CD4-positive, alpha-beta T cell (primary cell): ENCODE measurements at regions not wholly inside any gene's neighbourhood (a gene's known extent, or its start where the extent isn't known, plus 50 kb on each side); places are given as distances from the start of the nearest gene placed in this dataset.

Experiments used
- ATAC-seq: fragments of 200-7000 bp; cut with Tn5 transposase; one replicate; pipeline ENCODE4 v1.10.0; 2022; ENCODE audit warnings: mild to moderate bottlenecking; ENCODE audit not compliant: poor library complexity
- CTCF ChIA-PET: fragments of 350-600 bp; sonication (Branson Sonifier 250); formaldehyde crosslinking; loops from one replicate; lab custom pipeline; 2021; ENCODE audit warnings: antibody characterized with exemption, inconsistent platforms; lab: Charles Lee
- POLR2A ChIA-PET: fragments of 350-600 bp; sonication (Branson Sonifier 250); formaldehyde crosslinking; loops from one replicate; lab custom pipeline; 2021; ENCODE audit warnings: antibody characterized with exemption, inconsistent platforms; lab: Charles Lee
- DNase-seq, 14 experiments: peaks; one replicate each; pipeline ENCODE4 v3.0.0-alpha.2; 2013 to 2020; ENCODE audit warnings: mixed read lengths in 2 of 14
- H3K27ac ChIP-seq, 2 donors: one replicate each; pipeline versions ENCODE4 v1.5.1 to v1.7.0; 2013; ENCODE audit warnings: low read length in 2 of 2, low read depth in 1 of 2, mild to moderate bottlenecking in 1 of 2
- H3K27me3 ChIP-seq, 2 experiments: 1 replicate in 1 of 2; 2 replicates in 1 of 2; pipeline versions ENCODE4 v1.6.1 to v1.7.0; 2013; ENCODE audit warnings: low read length in 2 of 2, control low read depth in 1 of 2, mild to moderate bottlenecking in 1 of 2, moderate library complexity in 1 of 2; ENCODE audit not compliant: insufficient read depth in 2 of 2, control insufficient read depth in 1 of 2
- H3K36me3 ChIP-seq: one replicate; pipeline ENCODE4 v1.6.1; 2013; ENCODE audit warnings: low read length, control low read depth; ENCODE audit not compliant: insufficient read depth
- H3K4me1 ChIP-seq: one replicate; pipeline ENCODE4 v1.6.1; 2013; ENCODE audit warnings: low read length, control low read depth; ENCODE audit not compliant: insufficient read depth
- H3K4me3 ChIP-seq: one replicate; pipeline ENCODE4 v1.5.1; 2013; ENCODE audit warnings: mild to moderate bottlenecking, low read length, moderate library complexity
- H3K9me3 ChIP-seq, 2 experiments: 1 replicate in 1 of 2; 2 replicates in 1 of 2; pipeline versions ENCODE4 v1.6.1 to v1.7.0; 2013; ENCODE audit warnings: low read length in 2 of 2, mild to moderate bottlenecking in 2 of 2, control low read depth in 1 of 2, moderate library complexity in 1 of 2; ENCODE audit not compliant: control insufficient read depth in 1 of 2, insufficient read depth in 1 of 2
- H3K27ac Mint-ChIP-seq: one replicate; pipeline ENCODE4 v1.8.0; 2020; ENCODE audit warnings: mixed read lengths
- H3K27me3 Mint-ChIP-seq: one replicate; pipeline ENCODE4 v1.8.0; 2021; ENCODE audit warnings: mixed read lengths
- H3K36me3 Mint-ChIP-seq: one replicate; pipeline ENCODE4 v1.8.0; 2021; ENCODE audit warnings: low read depth, mixed read lengths
- H3K4me1 Mint-ChIP-seq: one replicate; pipeline ENCODE4 v1.8.0; 2021; ENCODE audit warnings: low read depth, mixed read lengths
- H3K4me3 Mint-ChIP-seq: one replicate; pipeline ENCODE4 v1.8.0; 2020; ENCODE audit warnings: mild to moderate bottlenecking, mixed read lengths
- H3K9me3 Mint-ChIP-seq: one replicate; pipeline ENCODE4 v1.8.0; 2020; ENCODE audit warnings: mixed read lengths
- CTCF ChIP-seq: fragments of 200-600 bp; IDR thresholded peaks from one replicate; pipeline ENCODE4 v1.8.0; 2022; ENCODE audit warnings: antibody characterized with exemption, mild to moderate bottlenecking
- intact Hi-C, 2 experiments: fragments of 100-400 bp; cut with DNase I in 1 of 2; cut with micrococcal nuclease in 1 of 2; formaldehyde crosslinking; loops; one replicate each; pipeline versions ENCODE4 v1.15.1 to v1.9.0; 2023 to 2025; cut with DNase I, micrococcal nuclease

GRCh38 chr3:64743887-64744243 is 56.1 kb upstream of the ADAMTS9 start:
- no peaks in the 10 kb centered on the region for H3K4me1 Mint-ChIP-seq
- intact Hi-C loops, result no loop called here
- Histone ChIP-seq H3K36me3 (no peaks in the 10 kb centered on the region), H3K9me3 (peaks cover 0 to 3% of the 10 kb centered on the region in 2 experiments), H3K27me3 (no peaks in the 10 kb centered on the region), H3K27ac (no peak overlapping the region), H3K4me3 (no peak overlapping the region), H3K4me1 (no peaks in the 10 kb centered on the region)
- H3K27me3 Mint-ChIP-seq, result no peaks in the 10 kb centered on the region
- H3K4me3 Mint-ChIP-seq, result no peak overlapping the region
- no peak for ATAC-seq
- no peak for DNase-seq
- TF ChIP-seq CTCF, result no peak
- no peaks in the 10 kb centered on the region for H3K36me3 Mint-ChIP-seq
- no peaks in the 10 kb centered on the region for H3K9me3 Mint-ChIP-seq
- H3K27ac Mint-ChIP-seq, result no peak overlapping the region
- ChIA-PET CTCF (no interaction called here), POLR2A (no interaction called here)

GRCh38 chr3:64743156-64743886 is 55.5 kb upstream of the ADAMTS9 start:
- Mint-ChIP-seq H3K4me1 (no peaks in the 10 kb centered on the region), H3K4me3 (no peak overlapping the region)

GRCh38 chr3:64741341-64741740 is 53.5 kb upstream of the ADAMTS9 start:
- Mint-ChIP-seq H3K9me3 (no peaks in the 10 kb centered on the region), H3K4me3 (no peak overlapping the region), H3K4me1 (no peaks in the 10 kb centered on the region), H3K27me3 (no peaks in the 10 kb centered on the region), H3K36me3 (no peaks in the 10 kb centered on the region), H3K27ac (no peak overlapping the region)
- TF ChIP-seq CTCF, result no peak
- DNase-seq (no peak), ATAC-seq (no peak)
- no peaks in the 10 kb centered on the region for H3K36me3 ChIP-seq
- ChIA-PET CTCF (no interaction called here), POLR2A (no interaction called here)
- no peak overlapping the region for H3K4me3 ChIP-seq
- H3K27ac ChIP-seq, result no peak overlapping the region
- H3K27me3 ChIP-seq, result no peaks in the 10 kb centered on the region
- intact Hi-C loops, result no loop called here
- no peaks in the 10 kb centered on the region for H3K4me1 ChIP-seq
- peaks cover 0 to 3% of the 10 kb centered on the region in 2 experiments for H3K9me3 ChIP-seq

More at GRCh38 chr3:64743156-64743886, 55.5 kb upstream of the ADAMTS9 start:
- H3K4me3 ChIP-seq, result no peak overlapping the region
- H3K4me1 ChIP-seq, result no peaks in the 10 kb centered on the region
- no peaks in the 10 kb centered on the region for H3K9me3 Mint-ChIP-seq
- DNase-seq (no peak), ATAC-seq (no peak)
- ChIA-PET CTCF (interaction anchor here (0.7 kb wide), 1 partner anchor 110 kb away, joined by 5 read pairs; no protein-coding TSS in a partner anchor), POLR2A (no interaction called here)
- no peak overlapping the region for H3K27ac ChIP-seq
- H3K27me3 ChIP-seq, result no peaks in the 10 kb centered on the region
- intact Hi-C loops, result no loop called here
- H3K27ac Mint-ChIP-seq, result no peak overlapping the region
- no peaks in the 10 kb centered on the region for H3K27me3 Mint-ChIP-seq
- TF ChIP-seq CTCF, result no peak
- no peaks in the 10 kb centered on the region for H3K36me3 Mint-ChIP-seq
- peaks cover 0 to 3% of the 10 kb centered on the region in 2 experiments for H3K9me3 ChIP-seq
- H3K36me3 ChIP-seq, result no peaks in the 10 kb centered on the region
